Activated CD4-positive, CD25-positive, alpha-beta regulatory T cell treated with anti-CD3 and anti-CD28 coated beads, Interleukin-2, amount 50 U/mL, for 16 hours (primary cell): ENCODE measurements at regions not wholly inside any gene's neighbourhood (a gene's known extent, or its start where the extent isn't known, plus 50 kb on each side); places are given as distances from the start of the nearest gene placed in this dataset.
"Not testable (repeated sequence)": the region's sequence is repeated elsewhere in the genome, so short reads cannot be mapped to it uniquely, and the experiment has no call there.

Experiments
- DNase-seq: peaks from one replicate; pipeline ENCODE4 v3.0.0-alpha.2; 2020; ENCODE audit warnings: low read depth, low spot score

- no peak for DNase-seq
Observed at GRCh38 chr14:49946320-49947141, 53.6 kb downstream of the ARF6 start.

GRCh38 chr14:49947506-49947905 lies 54.6 kb downstream of the ARF6 start:
- no peak for DNase-seq

GRCh38 chr14:49950275-49951228 lies 57.7 kb downstream of the ARF6 start:
- no peak for DNase-seq

GRCh38 chr14:49951229-49951607 lies 58.3 kb downstream of the ARF6 start:
- DNase-seq, result no peak

- no peak for DNase-seq
Observed at GRCh38 chr14:49951691-49952345, 58.9 kb downstream of the ARF6 start.

GRCh38 chr14:49953196-49953595 lies 60.3 kb downstream of the ARF6 start:
- DNase-seq, result no peak

GRCh38 chr14:49954171-49954631 lies 61.3 kb downstream of the ARF6 start:
- no peak for DNase-seq

GRCh38 chr14:49955024-49955423 lies 62.1 kb downstream of the ARF6 start:
- no peak for DNase-seq

GRCh38 chr14:49957089-49957852 lies 64.4 kb downstream of the ARF6 start:
- DNase-seq, result no peak

- DNase-seq, result no peak
Observed at GRCh38 chr14:49959822-49960408, 67.0 kb downstream of the ARF6 start.

GRCh38 chr14:49960453-49960852 lies 67.6 kb downstream of the ARF6 start:
- no peak for DNase-seq

GRCh38 chr14:49961270-49962222 lies 68.7 kb downstream of the ARF6 start:
- no peak for DNase-seq

GRCh38 chr14:49962621-49963020 lies 69.7 kb downstream of the ARF6 start:
- DNase-seq, result no peak

- DNase-seq, result not testable (repeated sequence)
Observed at GRCh38 chr14:49965068-49965651, 72.3 kb downstream of the ARF6 start.

GRCh38 chr14:49966304-49966809 lies 73.5 kb downstream of the ARF6 start:
- DNase-seq, result no peak

GRCh38 chr14:49966971-49967630 lies 74.2 kb downstream of the ARF6 start:
- no peak for DNase-seq

GRCh38 chr14:49969961-49970360 lies 77.1 kb downstream of the ARF6 start:
- no peak for DNase-seq

GRCh38 chr14:49970474-49971147 lies 77.7 kb downstream of the ARF6 start:
- DNase-seq, result no peak
